Myocyte (in vitro differentiated cells): ENCODE measurements at regions not wholly inside any gene's neighbourhood (a gene's known extent, or its start where the extent isn't known, plus 50 kb on each side); places are given as distances from the start of the nearest gene placed in this dataset.
"Not testable (repeated sequence)": the region's sequence is repeated elsewhere in the genome, so short reads cannot be mapped to it uniquely, and the experiment has no call there.

ENCODE experiments used
- DNase-seq: peaks from one replicate; pipeline ENCODE4 v3.0.0-alpha.2; 2012; ENCODE audit warnings: low read depth

DNA sequence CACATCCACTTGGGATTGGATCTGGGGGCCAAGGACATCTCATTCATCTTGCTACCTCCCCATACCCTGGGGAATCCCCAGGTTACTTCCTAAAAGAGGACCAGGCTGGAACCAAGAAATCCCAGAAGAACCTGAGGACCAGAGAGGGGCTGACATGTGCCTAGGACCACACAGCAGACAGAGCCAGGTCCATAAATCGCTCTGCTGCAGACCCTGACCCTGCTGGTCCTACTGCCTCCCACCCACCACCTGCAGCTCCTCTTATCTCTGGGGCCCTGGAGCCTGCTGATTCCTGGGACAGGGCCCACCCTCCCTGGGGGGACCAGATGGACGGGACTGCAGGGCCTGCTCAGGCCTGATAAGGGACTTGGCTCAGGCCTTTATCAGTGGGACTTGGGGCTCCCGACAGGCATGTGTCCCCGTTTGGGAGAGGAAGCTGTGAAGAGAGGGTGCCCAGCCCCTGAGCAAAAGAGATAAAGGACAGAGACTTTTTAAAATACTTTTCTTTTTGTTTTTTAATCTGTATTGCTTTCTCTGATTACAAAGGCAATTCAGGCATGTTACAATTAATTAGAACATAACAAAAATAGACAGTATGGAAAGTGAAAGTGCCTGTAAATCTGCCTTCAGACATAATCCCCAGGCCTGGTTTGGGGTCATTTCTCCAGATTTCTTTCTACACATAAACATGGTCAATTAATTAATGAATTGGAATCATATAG lies 101.3 kb upstream of the LARP1 start:
- DNase-seq, result no peak

GRCh38 chr5:154653418-154653763 lies 101.8 kb upstream of the LARP1 start:
- no peak for DNase-seq

DNA sequence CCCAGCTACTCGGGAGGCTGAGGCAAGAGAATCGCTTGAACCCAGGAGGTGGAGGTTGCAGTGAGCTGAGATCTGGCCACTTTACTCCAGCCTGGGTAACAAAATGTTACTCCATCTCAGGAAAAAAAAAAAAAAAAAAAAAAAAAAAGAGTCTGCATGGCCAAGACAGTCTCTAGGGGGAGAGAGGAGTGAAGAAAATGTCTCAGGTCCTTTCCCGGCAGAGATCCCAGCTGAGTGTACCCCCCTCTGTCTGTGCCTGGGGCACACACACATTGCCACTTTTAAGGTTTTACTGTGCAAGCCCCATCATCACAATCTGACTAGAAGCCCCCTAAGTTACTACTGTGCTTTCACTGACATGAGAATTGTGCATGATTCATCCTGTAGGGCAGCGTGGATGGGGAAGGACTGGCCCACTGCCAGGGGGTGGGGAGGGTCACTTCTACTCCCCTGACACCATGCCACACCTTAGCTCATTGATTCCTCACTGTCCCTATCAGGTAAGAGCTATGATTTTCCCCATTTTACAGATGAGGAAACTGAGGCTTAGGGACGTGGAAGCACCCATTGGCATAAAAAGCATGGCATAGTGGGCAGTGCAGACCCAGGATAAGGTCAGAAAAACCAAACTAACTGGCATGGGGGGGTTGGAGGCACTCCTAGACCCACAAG lies 102.3 kb upstream of the LARP1 start:
- DNase-seq, result no peak

- DNase-seq, result not testable (repeated sequence)
Observed at GRCh38 chr5:154651795-154652194, 103.4 kb upstream of the LARP1 start.

DNA sequence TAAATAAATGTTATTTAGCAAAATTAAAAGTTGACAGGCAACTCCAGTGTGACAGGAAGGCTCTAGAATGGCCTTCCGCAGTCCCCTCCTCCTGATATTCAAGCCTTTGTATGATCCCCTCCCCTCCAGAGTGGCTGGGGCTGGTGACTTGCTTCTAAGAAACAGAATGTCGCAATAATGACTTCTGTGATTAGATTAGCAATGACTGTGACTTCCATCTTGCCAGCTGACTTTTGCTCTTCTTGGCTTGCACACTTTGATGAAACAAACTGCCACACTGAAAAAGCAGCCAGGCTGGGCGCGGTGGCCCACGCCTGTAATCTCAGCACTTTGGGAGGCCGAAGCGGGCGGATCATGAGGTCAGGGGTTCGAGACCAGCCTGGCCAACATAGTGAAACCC lies 106.5 kb upstream of the LARP1 start:
- no peak for DNase-seq

GRCh38 chr5:154648229-154648628 lies 106.9 kb upstream of the LARP1 start:
- no peak for DNase-seq

DNA sequence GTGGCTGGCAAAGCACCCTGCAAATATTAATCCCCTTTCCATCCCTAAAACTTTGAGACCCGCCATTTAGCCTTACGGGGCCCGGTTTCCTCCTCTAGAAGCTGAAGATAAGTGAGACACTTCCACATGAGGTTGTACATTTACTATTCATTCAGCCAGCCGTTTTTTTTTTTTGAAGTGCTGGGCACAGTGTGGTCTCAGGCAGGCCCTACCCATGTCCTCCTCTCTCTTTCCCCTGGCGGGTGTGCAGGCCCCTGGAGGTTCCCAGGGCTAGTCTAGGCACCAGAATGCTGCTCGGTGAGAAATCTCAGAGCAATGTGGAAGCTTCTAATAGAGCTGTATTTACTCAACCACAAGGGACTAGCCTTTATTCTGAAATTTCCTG lies 107.4 kb upstream of the LARP1 start:
- DNase-seq, result no peak

- no peak for DNase-seq
Observed at GRCh38 chr5:154647114-154647760, 107.9 kb upstream of the LARP1 start.

DNA sequence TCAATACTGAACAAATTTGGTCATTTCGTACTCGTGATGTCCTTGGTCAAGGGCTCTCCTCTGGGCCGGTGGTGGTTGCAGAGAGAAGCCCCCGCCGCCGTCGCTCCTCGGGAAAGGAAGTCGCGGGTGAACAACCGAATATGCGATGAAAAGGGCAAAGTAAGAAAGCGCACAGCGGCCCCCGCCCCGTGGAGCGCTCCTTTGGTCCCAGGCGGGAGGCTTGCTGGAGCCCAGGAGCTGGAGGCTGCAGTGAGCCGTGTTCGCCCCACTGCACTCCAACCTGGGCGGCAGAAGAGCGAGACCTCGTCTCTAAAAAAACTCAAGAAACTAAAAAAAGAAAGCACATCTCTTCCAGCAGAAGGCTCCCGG lies 108.4 kb upstream of the LARP1 start:
- no peak for DNase-seq

DNA sequence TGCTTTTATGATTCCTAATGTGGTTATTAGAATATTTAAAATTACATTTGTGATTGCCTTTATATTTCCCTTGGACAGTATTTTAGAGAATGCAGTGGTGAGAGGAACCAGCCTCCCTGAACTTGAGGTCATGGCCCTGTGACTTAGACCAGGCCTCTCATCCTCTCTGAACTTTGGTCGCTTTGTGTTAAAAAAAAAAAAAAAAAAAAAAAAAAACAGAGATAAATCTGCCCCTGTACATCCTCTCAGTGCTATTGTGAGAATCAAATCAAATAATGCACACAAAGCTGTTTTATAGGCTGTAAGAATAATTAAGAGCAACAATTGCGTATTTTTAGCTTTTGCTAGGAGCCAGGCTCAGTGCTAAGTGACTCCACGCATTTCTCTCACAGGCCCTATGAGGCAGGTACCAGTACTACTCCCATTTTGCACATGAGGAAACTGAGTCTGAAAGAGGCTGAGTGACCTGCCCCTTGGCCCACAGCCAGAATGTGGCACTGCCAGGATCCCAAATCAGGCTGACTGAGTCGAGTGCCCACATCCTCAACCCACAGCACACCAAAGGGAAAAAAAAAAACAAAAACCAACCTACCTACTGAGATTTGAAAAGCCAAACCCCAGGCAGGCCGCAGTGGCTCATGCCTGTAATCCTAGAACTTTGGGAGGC lies 110.3 kb upstream of the LARP1 start:
- DNase-seq, result no peak

DNA sequence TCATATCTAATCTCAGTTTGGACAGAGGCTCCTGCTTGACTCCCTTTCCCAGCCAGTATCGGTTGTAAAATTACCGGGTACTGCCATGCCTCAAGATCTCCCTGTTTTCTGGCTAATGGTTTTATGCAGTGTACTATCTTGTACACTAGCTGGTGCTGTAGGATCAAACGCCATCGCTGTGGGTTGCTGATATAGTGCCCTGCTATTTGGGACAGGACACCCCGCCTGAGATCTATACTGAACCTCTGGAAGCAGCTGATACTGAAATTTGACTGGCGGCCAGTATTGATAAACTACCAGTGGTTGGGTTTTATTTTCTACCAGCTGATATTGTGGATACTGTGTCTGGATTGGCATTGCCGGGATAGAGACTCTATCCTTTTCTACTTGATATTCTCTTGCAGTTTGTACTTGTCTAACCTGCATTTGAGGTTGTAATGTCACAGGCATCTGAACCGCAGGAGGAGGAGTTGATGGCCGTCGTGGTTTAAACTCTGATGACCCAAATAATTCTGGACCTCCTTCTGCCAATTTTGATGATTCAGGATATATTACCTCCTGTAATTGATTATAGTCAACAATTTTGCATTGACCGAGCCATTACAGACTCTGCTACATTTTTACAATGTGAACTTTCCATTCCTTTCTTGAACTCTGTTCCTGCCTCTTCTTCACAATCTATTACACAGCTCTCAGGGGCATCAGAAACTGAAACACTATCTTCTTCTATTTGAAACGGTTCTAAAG lies 112.5 kb upstream of the LARP1 start:
- DNase-seq, result no peak

- peak; percentile 35 for DNase-seq
Observed at GRCh38 chr5:154640213-154640831, 114.9 kb upstream of the LARP1 start.

DNA sequence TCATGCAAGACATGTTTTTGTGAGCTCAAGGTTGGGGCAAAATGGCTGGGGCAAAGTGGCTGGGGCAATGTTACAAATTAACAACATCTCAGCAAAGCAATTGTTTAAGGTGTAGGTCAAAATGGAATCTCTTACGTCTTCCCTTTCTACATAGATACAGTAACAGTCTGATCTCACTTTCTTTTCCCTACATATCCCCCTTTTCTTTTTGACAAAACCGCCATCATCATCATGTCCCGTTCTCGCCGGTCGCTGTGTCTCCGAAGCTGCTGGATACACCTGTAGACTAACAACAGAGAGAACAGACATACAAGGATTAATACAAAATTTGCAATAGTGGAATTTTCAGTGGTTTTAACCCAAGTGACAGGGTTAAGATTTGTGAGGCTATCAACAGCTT lies 118.4 kb upstream of the LARP1 start:
- DNase-seq, result not testable (repeated sequence)

DNA sequence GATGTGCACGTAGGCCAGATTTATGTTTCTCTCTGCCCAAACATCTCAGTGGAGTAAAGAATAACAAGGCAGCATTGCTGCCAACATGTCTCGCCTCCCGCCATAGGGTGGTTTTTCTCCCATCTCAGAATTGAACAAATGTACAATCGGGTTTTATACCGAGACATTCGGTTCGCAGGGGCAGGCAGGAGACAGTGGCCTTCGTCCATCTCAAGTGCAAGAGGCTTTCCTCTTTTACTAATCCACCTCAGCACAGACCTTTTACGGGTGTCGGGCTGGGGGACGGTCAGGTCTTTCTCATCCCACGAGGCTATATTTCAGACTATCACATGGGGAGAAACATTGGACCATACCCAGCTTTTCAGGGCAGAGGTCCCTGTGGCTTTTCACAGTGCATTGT lies 118.9 kb upstream of the LARP1 start:
- not testable (repeated sequence) for DNase-seq

- not testable (repeated sequence) for DNase-seq
Observed at GRCh38 chr5:154633744-154634143, 121.4 kb upstream of the LARP1 start.

GRCh38 chr5:154631141-154631540 lies 124.0 kb upstream of the LARP1 start:
- no peak for DNase-seq

- no peak for DNase-seq
Observed at GRCh38 chr5:154630410-154630809, 124.8 kb upstream of the LARP1 start.

GRCh38 chr5:154628685-154629084 lies 126.5 kb upstream of the LARP1 start:
- no peak for DNase-seq

- DNase-seq, result peak; percentile 49
Observed at GRCh38 chr5:154627698-154628678, 127.2 kb upstream of the LARP1 start.
